Hematopoietic multipotent progenitor cell treated with erythropoietin and hydrocortisone succinate and interleukin-3 and kit ligand, for 17 days (in vitro differentiated cells): ENCODE measurements at regions not wholly inside any gene's neighbourhood (a gene's known extent, or its start where the extent isn't known, plus 50 kb on each side); places are given as distances from the start of the nearest gene placed in this dataset.

Experiments used
- DNase-seq: peaks from one replicate; pipeline ENCODE4 v3.0.0-alpha.2; 2015; ENCODE audit warnings: low spot score

DNA sequence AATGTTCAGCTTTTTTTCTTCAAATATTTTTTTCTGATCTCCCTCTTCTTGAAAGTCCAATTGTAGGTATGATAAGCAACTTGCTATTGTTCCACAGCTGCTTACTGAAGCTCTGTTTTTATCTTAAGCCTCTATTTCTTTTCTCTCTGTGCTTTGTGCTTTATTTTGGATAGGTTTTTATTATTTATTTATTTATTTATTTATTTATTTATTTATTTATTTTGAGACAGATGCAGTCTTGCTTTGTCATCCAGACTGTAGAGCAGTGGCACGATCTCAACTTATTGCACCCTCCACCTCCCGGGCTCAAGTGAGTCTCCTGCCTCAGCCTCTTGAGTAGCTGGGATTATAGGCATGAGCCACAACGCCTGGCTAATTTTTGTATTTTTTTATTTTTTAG is 199.4 kb downstream of the KLF12 start:
- DNase-seq, result no peak

DNA sequence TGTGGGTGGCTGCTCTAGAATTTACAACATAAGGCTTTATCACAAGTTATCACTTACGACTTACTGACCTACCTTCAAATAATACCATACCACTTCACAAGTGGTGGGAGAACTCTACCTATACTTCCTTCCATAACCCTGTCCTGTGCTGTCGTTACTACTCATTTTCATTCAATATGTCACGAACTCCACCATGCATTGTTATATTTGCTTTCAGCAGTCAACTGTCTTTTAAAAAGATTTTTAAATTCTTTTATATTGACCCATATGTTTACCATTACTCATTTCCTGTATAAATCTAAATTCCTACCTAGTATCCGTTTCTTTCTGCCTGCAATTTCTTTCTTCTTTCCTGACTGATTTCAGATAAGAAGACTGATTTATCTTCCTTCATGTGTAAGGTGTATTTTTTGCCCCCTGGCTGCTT is 200.0 kb downstream of the KLF12 start:
- no peak for DNase-seq

DNA sequence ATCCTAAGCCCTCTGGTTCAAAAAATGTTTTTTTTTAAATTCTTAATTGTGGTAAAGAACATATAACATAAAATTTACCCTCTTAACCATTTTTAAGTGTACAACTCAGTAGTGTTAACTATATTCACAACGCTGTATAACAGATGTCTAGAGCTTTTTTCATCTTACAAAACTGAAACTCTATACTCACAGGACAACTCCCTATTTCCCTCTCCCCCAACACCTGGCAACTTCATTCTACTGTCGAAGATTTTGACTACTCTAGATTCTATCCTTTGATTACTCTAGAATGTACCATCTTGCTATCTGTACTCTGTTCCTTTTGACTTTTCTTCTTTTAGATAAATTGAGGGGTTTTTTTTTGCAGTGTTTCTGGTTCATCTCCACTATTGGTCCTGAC is 200.4 kb downstream of the KLF12 start:
- DNase-seq, result no peak

DNA sequence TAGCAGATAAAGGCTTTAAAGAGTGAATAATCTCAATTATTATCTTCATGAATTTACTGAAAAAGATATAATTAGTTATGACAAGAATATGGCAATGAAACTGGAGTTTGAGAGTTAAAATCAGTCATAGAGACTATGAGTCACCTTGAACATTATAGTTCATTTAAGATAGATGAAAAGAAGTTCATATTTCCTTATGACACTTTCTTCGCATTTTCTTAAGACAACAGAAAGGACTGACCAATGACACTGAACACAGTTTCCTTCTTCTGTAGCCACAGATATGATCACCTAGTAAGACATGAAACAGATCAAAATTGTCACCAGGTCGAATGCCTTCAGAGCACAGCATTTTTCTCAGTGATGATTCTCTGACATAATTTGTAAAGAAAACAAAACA is 202.1 kb downstream of the KLF12 start:
- DNase-seq, result no peak

- no peak for DNase-seq
These were observed 204.8 kb downstream of the KLF12 start for GRCh38 chr13:73929287-73929932.

- DNase-seq, result no peak
These were observed 209.6 kb downstream of the KLF12 start for GRCh38 chr13:73924607-73925006.

DNA sequence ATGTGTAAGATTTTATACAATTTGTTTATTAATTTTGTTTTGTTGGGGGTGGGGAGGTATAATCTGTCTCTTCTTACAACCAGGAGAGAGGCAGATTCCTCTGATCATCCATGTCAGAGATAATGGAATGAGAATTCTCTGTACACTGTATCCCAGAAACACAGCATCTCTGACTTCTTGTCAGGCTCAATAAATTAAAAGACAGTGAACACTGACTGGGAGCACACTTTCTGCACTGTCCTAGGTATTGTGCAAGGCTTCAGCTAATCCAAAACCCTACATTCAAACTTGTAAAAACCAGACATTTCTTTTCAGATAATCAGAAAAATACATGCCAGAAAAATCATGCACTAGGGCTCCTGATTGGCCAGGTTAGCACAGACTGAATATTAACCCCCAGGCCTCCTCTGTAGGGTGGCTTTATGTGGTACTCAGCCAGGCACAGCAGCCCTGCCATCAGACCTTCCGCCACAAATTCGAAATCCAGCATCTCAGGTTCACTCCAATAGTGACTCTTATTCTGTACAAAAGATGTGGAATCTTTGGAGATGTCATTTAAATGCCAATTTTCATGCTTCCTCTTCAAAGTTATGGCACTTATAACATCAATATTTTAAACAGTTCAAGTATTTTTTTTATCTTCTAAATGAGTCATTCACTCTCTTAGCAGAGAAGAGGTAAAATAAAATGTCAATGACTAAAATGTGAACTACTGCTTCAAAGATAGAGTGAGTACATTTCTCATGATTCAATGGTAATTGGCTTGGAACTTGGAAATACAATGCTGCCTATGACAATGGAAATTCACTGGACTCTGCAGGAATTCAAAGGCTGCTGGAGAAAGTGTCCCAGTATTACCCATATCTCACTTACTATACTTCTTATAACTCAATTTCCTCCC is 211.5 kb downstream of the KLF12 start:
- no peak for DNase-seq

DNA sequence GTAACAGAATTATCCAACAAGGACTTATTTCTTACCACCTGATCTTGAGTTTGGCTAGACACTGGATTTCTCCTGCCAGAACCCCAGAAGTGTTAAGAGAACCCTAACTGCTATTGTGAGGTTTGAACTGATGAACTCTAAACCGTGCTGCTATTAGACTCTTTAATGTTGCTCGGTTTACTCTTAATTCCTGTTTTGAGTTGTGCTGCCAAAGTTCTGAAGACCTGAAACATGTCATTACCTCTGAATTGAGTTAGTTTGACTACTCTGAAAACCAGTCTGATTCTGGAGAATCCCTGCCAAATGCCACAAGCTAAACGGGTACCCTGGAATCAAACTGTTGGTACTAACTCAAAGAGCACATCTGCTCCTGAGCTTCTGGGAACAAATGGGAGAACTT is 215.5 kb downstream of the KLF12 start:
- DNase-seq, result no peak

GRCh38 chr13:73913751-73914518 is 220.3 kb downstream of the KLF12 start:
- DNase-seq, result no peak

GRCh38 chr13:73913079-73913740 is 221.0 kb downstream of the KLF12 start:
- DNase-seq, result no peak

DNA sequence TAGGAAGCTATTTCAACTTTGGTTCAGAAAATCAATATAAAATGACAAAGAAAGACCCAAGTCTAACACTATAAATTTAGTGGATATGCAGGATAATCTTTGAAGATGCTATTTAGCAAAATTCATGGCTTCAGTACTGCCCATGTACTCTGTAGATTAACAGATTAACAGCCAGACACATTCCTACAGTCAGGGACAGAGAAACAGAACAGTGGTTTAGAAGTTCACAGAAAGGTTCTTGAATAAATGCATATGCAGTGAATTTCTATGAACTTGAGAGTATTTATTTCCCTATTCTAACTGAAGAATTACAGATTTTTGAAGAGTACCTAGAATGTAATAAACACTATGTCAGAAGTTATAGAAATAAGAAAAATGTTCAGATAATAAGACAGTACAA is 222.8 kb downstream of the KLF12 start:
- no peak for DNase-seq

DNA sequence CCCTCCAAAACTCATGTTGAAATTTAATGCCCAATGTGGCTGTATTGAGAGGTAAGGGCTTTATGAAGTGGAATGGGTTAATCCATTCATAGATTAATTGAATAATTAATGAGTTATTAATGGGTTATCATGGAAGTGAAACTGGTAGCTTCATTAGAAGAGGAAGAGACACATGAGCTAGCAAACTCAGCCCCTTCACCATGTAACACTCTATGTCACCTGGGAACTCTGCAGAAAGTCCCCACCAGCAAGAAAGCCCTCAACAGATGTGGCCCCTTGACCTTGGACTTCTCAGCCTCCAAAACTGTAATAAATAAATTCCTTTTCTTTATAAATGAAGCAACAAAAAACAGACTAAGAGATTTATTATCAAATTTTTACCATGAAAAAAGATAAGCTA is 223.5 kb downstream of the KLF12 start:
- DNase-seq, result no peak

GRCh38 chr13:73908809-73909208 is 225.4 kb downstream of the KLF12 start:
- no peak for DNase-seq

DNA sequence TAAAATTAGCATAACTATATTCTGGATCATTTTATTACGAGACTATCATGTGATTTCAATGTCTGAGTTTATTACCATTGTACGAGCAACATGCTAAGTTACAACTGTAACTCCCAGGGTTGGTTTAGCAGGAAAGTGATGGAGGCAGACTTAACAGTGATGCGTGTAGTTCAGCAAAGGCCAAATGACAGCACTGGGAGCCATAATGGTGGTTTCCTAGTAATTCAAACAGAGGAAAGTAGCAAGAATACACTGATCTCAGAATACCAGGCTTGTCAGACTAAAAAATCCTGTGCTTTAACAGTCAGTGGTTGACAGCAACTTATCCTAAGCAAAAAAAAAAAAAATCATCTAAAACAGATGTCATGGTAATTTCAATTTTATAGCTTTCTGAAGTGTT is 229.6 kb downstream of the KLF12 start:
- DNase-seq, result no peak

- DNase-seq, result no peak
These were observed 230.6 kb downstream of the KLF12 start for GRCh38 chr13:73903561-73903960.

DNA sequence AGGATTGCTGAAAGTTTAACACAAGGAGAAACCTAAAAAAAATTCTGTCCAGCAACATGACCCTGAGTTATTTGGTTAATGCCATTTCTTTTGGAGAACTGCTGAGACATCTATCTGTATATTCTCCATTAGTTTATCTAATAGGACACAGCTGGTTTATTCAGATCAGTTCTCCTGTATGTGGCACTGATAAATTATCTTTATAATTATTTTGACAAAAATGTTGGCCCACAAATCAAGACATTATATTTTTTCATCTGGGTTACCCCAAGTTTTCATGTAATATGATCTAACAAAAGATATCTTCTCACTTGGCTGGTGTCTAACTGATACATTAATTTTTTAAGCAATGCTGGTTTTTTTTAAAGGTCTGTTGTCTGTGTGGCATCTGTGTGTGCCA is 231.4 kb downstream of the KLF12 start:
- DNase-seq, result no peak

DNA sequence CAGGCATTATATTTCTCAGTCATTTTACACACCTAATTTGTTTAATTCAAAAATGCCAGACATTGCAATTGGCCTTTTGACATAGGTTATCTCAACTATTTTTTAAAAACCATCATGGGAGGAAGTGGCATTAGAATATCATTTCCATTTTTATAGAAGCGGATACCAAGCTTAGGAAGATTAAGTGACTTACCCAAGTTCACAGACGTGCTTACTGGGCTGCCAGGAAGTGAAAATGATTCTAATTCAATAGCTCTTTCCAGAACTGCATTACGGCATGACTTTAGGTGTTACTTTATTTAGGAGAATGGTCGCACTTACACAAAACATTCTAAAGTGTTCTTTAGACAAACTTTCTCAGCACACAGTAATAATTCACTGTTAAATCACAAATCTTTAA is 231.9 kb downstream of the KLF12 start:
- DNase-seq, result no peak

- DNase-seq, result no peak
These were observed 232.7 kb downstream of the KLF12 start for GRCh38 chr13:73901324-73902068.

DNA sequence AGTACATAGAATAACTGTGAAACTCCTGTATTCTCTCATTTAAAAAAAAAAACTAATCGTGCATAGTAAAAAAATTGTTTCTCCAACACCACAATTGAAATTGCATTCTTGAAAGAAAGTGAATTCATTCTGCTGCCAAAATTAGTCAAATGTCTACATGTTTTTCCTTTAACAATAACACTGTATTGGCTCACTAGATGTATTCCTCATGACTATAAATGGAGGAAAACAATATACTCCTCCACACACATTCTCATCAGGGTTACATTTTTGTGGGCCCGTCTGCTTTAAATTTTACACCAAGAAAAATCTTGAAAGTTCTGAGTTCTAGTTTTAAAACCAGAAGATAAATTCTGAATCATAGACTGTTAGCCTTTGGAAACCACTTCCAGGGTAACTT is 233.6 kb downstream of the KLF12 start:
- no peak for DNase-seq

DNA sequence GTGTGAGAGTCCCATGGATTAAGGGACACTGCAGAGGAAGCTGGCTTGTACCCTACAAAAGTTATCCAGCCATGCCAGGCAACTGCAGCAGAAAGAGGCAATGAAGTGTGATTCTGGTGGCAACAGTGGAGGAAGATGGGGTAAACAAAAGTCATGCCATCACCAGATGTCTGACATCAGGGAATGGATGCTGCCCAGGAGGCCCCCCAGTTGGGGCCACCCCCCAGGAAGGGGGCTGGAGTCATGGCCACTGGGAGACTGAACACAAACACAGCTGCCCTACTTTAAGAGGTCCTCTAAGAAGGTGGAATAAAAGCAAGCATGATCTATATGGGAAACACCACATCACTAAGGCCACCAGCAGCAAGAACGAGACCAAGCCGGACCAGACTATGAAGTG is 235.3 kb downstream of the KLF12 start:
- DNase-seq, result no peak

GRCh38 chr13:73898276-73898675 is 235.9 kb downstream of the KLF12 start:
- DNase-seq, result no peak
